ENCODE measurements at regions not wholly inside any gene's neighbourhood (a gene's known extent, or its start where the extent isn't known, plus 50 kb on each side); places are given as distances from the start of the nearest gene placed in this dataset.

DNA sequence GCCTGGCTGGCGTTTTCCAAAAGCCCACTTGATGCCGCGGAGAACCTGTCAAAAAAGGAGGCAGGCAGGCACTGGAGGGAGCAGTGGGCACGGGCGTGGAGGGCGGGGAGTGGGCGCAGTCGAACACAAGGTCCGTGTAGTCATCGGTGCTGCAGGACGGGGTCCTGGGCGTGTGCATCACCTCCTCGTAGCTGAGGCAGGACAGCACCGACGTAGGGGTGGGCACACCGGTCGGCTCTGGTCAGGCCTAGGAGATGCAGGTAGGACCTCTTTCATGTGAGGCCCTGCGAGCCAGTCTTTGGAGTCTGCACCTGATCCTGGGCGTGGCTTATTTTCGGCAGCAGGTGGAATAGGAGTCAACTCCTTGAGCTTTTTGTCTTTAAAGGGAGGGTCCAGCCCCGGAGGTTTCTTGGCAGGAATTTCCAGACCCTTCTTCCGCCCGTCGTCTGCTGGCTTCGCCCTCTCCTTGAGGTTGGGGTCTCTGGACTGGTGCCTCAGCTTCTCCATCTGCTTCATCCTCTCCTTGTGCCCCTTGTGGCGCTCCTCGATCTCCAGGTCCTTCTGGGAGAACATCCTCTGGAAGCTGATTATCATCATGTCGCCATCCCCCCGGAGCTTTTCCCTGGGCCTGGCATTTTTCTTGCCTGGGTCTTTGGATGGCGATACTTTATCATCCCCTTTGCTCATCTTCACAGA is 892.5 kb upstream of the LRRTM1 start:
- no peak for DNase-seq

DNA sequence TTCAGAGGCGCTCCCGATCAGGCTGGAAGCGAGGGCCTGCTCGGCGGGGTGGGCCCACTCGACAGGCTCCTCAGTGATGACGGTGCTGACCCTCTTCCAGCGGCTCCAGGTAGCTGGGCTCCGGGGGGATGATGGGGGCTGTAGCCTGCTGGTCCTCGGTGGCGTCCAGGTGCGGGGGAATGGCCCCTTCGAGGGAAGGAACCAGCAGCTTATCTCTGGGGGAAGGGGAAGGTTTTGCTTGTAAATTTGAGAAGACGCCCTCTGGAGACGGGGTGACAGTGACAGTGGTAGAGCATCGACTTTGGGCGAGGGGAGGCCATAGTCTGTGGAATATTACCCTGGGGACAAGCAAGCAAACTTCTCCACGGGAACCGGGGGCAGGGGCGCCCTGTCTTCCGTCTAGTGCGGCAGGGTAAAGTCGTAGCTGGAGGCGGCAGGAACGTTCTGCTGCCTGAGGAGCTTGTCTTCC is 891.9 kb upstream of the LRRTM1 start:
- DNase-seq: no peak

DNA sequence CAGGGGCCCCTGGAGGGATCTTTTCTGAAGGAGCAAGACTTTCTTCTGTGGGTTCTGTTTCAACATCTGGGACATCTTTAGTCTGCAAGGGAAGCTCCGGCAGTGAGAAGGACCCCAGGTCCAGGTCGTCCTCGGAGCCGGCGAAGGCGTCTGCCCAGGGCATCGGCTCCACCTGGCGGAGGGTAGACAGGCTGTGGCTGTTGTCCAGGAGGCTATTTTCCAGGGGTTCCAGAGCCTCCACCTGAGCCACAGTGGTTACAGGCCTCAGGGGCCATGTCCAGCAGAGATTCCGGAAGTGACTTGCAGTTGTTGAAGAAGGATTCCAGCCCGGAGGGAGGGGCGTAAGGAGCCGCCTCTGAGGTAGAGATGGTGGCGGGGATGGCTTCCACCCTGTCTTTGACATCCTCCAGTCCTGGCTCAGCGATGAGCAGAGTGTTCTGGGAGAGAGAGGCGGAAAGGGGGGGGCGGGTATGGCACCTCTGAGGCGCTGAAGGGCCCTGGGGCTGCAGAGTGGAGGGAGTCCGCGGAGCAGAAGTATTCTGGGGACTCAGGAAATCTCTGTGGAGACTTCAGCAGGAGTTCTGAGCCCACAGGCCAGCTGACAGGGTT is 891.3 kb upstream of the LRRTM1 start:
- no peak for DNase-seq

DNA sequence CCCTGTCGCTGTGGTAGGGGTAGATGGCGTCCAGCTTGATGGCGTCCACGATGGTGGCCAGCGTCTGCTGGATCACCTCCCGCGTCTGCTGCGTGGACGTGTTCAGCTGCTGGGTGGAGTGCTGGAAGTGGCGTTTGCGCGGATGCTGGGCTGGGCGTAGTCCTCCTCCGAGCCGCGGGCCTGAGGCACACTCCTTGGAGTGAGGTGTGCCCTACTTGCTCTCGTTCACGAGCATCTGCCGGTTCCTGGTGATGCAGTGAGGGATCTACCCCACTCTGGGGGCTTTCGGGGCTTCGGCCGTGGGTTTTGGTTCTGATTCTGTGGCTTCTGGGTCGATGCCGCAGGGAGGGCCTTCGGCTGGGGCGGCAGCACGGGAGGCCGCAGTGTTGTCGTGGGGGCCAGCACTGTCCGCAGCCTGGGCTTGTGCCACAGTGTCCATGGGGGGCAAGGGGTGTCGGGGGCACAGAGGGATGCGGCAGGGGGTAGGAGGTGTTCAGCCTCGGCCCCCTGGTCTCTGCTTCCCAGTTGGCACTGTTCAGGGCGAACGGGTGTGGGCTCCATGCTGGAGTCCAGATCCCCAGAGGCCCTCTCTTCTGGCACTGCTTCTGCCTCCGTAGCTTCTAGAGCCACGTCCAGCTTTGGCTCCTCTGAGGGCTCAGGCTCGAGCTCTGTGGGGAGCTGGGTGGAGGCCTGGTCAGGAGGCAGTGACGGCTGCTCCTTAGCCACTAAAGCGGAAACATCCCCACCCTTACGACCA is 890.6 kb upstream of the LRRTM1 start:
- no peak for DNase-seq

DNA sequence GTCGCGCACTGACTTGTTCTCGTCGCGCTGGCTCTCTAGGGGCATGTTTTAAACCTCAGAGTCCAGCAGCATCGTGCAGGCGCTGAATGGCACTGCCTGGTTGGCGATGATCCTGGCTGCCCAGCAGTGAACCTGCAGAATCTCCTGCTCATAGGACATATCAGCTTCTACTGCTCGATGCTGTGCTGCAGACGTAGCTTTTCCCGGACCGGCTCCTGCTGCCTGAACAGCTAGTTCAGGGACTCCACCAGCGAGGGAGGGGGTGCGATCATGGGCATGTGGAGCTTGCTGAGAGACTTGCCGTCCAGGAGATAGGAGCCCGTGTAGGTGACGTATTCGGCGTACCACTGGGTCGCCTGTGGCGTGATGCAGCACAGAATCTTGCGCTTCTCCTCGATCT is 890.0 kb upstream of the LRRTM1 start:
- no peak for DNase-seq

DNA sequence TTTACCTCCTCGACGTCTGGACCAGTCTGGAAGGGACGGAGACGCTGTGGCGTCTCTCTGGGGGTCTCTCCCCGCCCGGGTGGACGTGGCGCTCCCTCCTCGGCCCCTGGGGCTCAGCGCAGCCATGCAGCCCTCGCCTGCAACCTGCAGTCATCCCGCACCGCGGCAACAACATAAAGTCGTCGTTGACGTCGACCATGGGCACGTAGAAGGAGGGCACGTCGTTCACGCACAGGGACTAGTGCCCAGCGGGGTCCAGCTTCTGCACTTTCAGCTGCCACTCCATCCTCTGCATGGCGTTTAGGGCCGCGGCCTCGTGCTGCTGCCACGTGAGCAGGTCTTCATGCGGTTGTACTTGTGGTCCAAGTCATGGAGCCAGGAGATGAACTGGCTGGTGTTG is 889.6 kb upstream of the LRRTM1 start:
- DNase-seq: no peak

DNA sequence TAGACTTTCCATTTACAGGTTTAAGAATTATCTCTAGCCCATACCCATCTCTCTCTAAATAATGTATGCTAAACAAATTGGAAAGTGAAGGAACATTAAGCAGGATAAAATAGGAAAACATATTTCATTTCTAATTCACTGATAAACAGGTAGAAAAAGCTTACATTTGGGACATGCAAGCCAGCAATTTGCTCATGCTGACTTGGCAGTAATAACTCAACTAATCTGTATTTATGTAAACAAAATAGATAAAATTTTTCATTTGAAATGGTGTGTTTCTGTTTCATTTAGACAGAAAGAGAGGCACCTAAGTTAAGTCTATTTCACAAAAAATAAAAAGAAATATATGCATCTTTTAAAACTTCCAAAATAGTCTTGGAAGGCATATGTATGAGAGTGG is 877.3 kb upstream of the LRRTM1 start:
- DNase-seq: no peak

DNA sequence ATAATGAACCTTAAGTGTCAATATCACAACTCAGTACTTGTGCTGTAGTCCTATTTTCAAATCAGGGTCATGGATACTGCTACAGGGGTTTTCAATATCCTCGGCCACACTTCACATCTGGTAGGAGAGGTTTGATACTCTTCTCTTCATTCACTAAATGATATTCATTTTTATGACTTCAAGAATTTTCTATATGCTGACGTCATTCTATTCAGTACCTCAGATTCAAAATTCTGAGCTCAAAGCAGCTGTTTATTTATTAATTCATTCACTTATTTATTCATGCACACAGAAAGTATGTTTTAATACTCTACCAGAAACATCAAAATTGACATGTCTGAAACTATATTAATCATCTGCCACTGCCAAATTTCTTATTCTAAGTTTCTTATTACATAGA is 866.9 kb upstream of the LRRTM1 start:
- no peak for DNase-seq

DNA sequence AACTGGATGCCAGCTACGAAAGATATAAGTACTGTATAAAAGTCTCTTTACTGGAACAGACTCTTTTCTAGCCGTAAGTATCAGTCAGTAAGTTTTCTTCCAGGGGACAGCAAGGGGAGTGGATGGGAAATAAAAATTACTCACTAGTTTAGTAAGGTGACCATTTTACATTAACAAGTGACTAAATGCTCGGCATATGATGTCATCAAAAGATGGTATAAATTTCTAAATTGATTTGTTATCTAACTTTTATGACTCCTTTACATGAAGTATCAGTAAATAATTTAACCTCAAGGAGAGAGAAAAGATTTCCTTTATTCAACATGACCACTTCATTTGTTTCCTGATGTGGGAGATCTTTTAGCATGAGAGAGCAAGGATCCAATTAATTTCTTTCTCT is 859.0 kb upstream of the LRRTM1 start:
- DNase-seq: no peak

DNA sequence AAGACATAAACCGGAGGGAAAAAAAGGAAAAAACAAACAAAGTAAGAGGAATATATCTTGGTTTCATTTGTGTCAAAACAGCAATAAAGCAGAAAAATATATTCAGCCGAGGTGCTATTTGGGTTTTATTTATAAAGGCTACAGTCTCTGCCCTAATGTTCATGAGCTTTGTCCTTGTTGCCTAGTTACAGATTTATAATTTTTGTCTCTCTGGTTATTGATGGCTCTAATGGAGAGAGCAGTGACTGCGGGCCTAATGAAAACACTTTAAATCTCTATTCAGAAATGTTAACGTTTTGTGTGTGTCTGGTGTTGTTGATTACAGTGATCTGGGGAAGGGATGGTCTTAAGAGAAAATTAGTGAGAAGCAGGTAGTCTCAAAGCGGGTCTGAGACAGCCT is 854.0 kb upstream of the LRRTM1 start:
- no peak for DNase-seq

DNA sequence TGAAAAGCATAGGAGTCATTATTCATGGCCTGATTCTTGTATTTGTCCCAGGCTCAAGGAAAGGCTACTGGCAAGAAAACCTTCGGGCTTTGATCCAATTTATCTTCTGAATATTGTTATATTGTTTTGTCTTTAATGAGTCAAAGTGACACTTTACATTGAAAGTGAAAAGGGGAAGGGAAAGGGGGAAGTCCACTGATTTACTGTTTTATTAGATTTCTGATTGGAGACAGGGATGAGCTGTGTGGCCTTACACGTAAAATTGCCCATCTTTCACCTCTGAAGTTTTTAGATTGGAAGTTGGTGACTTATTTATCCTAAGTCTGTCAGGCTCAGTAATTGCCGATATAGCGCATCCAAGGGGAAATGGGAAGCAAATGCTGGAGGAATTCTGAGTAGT is 843.8 kb upstream of the LRRTM1 start:
- no peak for DNase-seq

DNA sequence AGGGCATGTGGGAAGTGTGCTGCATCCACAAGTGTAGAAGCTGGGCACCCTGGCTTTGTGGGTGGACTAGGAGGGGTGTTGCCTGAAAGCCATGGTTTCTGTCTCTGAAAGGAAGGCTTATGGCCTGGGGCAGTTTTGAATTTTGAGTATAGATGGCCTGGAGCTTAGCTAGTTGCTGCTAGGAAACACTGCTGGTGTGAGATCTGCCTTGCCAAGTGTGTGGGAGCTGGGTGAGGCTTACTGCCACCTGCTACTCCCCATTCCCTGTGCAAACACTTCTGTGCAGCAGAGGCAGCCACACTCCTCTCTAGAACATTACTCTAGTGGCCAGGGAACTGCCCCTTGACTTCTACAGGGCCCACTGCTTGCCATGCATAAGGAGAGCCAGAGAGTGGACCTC is 831.7 kb upstream of the LRRTM1 start:
- no peak for DNase-seq

DNA sequence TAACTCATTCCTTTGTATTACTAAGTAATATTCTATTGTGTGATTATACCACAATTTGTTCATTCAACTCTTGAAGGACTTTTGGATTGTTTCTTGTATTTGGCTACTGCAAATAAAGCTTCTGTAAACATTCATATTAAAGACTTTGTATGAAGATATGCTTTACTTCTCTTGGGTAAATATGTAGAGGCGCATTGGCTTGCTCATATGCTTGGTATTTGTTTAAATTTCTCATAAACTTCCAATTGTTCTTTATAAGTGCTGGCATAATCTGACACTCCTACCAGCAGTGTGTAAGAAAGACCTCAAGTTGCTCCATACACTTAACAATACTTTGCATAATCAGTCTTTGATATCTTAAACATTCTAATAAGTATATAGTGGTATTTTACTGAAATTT is 792.8 kb upstream of the LRRTM1 start:
- DNase-seq: no peak

DNA sequence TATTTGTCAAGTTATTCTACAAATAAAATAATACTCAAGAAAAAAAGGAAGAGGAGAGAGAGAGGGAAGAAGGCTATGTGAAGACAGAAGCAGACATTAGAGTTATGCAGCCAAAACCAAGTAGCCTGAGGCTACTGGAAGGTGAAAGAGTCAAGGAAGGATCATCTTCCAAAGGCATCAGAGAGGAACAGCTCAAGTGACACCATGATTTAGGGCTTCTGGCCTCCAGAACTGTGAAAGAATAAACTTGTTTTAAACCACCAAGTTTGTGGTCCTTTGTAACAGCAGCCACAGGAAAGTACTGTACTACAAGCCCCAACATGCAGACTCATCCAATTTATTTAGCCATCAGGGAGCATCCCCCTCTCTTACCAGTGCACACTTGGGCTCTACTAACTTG is 788.5 kb upstream of the LRRTM1 start:
- DNase-seq: no peak

DNA sequence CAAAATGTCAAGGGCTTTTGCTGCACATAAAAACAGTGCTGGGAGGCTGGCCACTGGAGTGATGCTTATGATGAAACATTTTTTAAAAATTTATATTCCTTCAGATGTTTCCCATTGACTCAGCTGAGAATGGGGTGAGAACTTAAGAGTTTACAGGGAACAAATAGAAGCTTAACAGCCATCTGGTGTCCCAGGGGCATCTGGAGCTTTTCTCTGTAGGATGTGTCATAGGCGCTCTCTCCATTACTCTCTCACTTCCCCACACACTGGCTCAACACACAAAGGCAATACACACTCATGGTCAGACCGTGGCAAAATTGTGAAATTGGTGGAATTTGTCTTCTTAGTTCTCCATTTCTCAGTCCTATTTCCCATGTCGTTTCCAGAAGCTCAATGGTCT is 783.1 kb upstream of the LRRTM1 start:
- DNase-seq: no peak

DNA sequence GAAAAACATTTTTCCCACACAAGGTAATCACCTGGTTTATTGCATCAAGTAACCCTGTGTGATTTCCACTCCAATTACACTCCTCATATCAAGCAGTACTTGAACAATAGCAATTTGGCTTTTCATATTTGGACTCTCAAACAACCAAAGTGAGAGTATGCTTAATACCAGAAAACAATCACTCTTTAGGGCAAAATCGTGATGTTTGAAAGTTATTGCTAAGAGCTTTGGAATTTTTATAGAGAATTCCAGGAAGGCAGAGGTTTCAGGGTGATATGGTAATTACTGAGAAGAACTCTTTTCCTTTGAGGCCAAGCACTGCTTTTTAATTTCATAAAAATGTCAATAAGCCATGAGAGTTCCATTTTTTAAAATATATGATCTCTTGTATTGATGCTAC is 779.5 kb upstream of the LRRTM1 start:
- no peak for DNase-seq

DNA sequence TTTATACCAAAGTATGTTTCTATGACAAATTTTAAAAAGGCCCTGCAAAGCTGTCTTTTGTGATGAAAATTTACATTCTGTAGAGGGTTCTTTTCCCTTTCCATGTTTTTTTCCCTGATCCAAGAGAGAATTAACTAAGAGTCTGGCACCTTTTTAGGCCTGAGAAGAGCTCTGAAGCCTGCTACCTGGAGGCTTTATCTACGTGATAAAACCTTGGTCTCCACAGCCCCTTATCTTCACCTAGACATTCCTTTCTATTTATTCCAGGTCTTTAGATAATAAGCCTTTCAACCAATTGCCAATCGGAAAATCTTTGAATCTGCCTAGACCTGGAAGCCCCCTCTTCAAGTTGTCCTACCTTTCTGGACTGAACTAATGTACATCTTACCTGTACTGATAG is 774.1 kb upstream of the LRRTM1 start:
- DNase-seq: no peak

DNA sequence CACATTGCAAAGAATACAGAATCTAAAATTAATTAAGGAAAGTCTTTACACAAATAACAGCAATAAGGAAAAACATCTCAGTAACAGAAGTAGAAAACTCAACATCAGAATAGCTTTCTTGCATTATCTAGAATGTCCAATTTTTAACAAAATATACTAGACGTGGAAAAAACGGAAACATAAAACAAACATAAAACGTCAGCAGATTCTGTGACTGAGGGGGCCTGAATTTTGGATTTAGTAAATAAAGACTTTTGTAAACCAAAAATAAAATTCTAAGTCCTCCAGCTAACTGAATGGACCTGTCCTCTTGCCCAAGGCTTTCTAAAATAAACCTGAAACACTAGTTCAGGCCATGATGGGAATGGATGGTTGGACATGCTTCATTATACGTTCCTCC is 773.5 kb upstream of the LRRTM1 start:
- no peak for DNase-seq

DNA sequence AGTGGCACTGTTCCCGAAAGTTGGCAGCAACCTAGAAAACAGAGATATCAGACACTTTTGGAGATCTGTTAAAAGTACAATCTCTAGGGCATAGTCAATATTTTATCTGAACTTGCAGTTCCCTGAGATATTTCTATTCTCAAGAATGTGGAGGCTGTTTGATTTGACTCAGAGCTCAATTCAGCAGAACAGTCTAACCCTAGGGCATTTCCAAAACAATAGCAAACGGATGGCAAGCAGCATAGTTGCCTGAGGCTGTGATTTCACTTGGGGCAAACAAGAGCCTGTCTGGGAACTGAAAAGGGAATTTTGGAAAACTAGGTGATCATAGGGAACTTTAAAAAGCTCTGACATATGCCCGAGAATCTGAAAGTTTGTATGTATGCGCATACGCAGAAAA is 772.8 kb upstream of the LRRTM1 start:
- DNase-seq: no peak

DNA sequence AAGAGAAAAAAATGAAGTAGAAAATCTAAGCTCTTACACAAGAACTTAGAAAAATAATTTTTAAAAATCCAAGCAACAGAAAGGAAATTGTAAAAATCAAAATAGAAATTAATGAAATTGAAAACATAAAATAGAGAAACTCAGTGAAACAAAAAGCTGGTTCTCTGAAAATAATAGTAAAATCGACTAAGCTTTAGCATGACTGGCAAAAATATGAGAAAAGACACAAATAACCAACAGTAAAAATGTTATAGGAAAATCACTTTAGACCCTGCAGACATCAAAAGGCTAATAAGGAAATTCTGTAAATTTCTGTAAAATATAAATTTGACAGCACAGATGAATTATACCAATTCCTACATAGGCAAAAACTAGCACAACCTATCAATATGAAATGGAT is 768.9 kb upstream of the LRRTM1 start:
- DNase-seq: no peak

DNA sequence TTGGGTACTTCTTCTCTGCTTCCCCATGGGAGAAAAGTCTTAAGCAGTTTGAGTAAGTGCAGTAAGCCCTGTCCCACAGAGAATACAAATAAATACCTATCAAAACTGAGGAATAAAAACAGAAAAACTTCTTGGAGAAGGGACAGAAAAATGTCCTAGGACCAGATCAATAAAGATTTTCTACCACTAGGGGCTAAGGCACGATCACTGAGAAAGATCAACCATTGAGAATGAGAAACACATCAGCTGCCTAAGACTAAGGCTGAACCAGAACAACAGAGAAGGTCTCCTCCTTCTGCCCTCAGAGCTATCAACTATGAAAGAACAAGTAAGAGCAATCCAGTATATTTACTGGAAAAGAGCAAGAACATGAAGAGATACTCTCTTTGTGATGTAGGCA is 763.6 kb upstream of the LRRTM1 start:
- no peak for DNase-seq

DNA sequence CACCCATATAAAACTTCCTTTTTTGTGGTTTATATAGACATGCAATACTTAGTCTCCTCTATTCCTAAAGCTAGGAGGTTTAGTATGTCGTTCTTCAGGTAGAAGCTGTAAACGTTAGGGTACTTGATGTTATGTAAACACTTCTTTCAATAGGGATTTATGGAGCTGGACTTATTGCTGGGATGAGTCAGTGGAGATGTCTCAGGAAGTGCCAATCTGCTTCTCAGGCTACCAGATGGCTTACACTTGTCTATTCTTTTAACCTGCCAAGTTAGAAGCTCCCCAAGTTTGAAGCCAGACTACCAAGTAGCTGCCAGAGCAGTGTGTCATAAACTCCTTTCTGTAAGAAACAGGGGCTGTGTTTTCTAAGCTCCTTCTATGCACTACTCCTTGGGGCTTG is 756.5 kb upstream of the LRRTM1 start:
- no peak for DNase-seq

DNA sequence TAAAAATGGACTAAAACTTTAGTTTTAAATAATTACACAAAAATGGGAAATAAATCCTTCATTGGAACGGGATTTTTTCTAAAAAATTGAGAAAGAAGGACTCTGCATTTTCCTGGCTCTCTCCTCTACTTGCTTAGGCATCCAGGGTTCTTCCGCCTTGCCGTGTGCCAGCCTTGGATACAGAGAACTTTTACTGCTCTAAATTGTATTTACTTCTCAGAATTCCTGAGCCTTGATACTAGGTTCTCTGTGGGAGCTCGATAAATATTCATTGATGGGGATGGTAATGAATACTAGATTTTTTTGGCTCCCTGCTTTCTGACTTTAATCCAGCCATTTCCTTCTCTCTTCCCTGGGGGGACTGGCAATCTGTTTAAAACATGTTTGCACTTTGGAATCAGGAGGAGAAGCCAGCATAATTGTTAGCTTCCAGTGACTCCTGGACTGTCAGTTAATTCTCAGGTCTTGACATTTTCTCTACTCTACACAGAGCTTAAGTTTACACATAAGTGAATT is 746.1 kb upstream of the LRRTM1 start:
- DNase-seq: no peak

DNA sequence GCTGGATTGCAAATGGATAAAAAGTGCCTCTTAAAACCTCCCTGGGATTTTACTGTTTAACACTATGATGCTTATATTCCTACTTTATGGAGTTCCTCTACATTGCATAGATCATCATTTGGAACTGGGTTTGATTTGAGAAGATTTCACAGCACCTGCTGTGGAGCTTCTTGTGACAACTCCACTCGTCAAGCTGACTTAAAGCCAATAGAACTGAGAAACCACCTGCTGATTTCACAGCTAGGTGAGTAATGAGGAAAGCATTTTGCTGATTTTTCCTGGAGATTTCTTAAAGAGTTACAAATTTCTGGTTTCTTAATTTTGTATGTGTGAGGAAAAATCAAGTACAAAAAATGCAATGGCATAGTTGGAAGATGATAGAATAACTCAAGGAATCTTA is 739.1 kb upstream of the LRRTM1 start:
- DNase-seq: no peak
